GM03348 (cell line): ENCODE measurements at regions not wholly inside any gene's neighbourhood (a gene's known extent, or its start where the extent isn't known, plus 50 kb on each side); places are given as distances from the start of the nearest gene placed in this dataset.
"Not testable (repeated sequence)": the region's sequence is repeated elsewhere in the genome, so short reads cannot be mapped to it uniquely, and the experiment has no call there.

Source experiments
- DNase-seq: peaks from one replicate; pipeline ENCODE4 v3.0.0; 2012; ENCODE audit warnings: low spot score

DNA sequence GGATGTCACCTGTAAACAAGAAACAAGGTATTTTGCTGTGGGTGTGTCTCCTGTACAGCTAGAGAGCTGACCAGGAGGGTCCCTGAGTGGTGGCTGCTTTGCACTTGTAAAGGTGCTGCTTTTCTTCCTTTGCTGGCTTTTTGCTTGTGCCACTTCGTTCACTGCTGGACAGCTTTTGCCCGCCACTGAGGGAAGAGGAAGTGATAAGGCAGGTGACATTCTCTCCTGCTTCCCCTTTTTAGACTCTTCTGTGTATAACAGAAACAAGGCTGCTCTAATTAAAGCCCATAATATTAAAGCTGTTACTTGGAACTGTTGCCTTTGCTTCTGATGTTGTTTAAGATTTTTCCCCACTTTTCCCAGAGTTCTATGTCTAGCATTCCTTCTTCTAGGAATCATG lies 218.6 kb upstream of the TSPY4 start:
- DNase-seq, result no peak

DNA sequence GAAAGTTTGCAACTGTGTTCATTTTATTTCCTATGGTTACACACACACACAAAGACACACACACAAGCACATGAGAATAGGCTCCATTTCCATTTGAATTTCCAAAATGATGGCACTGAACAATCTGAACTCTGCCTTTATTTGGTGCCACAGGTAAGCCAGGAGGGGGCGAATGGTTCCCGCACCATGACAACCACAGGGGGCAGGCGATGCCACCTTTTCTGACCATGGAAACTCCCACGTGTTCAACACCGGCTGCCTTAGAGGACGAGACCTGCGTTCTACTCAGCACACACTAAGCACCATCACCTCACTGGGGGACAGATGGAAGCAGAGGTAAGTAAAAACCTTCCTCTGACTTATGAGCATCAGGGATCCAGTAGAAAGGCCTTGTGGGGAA lies 212.6 kb upstream of the TSPY4 start:
- DNase-seq, result no peak

DNA sequence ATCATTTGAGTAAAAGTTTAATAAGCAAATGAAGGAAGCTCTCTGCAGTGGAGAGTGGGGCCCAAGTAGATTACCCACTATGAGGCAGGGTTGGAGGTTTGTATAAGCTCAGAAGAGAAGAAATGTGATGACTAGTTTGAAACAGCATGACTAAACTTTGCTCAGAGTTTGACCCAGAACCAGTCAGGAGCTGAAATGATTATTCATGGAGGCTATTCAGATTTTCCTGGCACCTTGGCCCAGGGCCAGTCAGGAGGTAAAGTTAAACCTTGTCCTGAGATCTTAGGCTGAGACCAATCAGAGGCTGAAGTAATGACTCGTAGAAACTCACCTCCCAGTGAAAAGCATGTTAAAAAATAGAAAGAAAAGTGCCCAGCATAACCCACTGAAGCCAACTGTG lies 210.7 kb upstream of the TSPY4 start:
- peak; percentile 6 for DNase-seq

DNA sequence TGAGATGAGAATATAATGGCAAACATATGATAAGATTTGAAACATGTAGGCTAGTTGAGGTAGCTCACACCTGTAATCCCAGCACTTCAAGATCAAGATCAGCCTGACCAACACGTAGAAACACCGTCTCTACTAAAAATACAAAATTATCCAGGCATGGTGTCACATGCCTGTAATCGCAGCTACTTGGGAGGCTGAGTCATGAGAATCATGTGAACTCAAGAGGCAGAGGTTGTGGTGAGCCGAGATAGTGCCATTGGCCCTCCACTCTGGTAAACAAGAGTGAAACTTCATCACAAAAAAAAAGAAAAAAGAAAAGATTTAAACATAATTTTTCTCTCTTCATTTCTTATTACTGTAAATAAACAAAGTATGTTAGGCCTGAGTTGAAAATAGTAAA lies 193.9 kb upstream of the TSPY4 start:
- DNase-seq, result not testable (repeated sequence)

DNA sequence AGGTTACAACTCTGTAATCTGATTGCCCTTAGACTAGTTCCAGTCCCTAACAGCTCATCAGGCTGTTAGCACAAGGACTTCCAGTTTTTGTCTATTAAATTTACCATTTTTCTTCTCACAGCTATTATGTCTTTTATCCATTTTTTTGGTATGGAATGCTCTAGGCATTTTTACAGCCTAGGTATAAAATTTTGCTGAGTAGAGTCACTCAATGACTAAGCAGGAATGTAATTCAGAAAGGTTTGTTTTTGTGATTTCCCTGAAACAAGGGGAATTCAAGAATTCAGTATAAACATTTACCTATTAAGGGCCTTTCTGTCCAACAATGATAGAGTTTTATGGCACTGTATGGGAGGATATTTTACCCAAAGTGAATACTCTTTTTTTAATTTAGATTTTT lies 182.7 kb upstream of the TSPY4 start:
- not testable (repeated sequence) for DNase-seq

DNA sequence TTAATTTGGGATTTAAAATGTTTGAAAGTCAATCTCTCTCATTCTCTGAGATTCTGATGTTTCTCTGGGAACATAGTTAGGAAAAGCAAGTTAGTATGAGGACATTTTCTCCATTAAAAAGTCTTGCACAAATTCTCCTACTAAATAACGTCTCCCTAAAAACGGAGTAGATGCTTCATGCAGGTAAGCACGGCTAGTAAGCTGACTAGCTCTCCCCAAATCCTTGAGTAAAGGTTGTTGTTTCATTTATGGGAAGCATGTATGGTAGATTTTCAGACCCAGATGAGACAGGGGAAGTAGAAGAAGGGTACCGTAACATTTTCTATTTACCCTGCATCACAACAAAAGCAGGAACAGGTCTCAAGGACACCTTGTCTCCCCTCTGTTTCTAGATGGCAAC lies 181.5 kb upstream of the TSPY4 start:
- DNase-seq, result no peak

DNA sequence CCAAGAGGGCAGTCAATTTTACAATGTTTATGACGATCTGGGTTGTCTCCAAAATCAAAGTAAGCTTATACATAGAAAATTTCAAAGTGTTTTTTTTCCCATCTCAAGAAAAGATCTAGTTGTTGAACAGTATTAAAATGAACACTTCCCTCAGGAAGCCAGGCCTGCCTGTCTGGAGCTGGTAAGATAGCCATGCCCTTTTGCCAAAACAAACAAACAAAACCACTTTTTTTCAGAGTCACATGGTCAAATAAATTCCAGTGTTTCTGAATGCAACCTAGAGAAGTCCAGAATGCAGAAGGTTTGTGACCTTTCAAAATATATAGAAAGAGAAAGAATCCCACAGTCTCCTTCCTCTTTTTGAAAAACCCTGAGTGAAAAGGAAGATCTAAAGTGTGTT lies 178.6 kb upstream of the TSPY4 start:
- DNase-seq, result no peak

DNA sequence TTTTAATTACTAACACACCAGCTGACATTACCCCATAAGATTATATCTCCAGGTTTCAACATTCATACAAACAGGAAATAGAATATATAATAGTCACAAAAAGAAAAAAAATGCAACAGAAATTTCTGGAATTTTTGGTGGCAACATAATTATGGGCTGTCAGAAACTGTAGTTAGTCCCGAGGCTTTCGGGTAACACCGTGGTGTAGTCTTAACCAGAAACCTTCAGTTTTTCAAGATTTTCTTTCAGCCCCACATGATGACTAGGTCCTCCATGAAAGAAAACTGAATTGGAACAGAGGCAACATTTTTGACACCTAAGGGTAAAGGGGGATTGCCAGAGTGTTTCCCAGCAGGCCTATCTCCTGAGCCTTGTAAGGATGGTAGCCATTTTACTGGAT lies 176.9 kb upstream of the TSPY4 start:
- not testable (repeated sequence) for DNase-seq

DNA sequence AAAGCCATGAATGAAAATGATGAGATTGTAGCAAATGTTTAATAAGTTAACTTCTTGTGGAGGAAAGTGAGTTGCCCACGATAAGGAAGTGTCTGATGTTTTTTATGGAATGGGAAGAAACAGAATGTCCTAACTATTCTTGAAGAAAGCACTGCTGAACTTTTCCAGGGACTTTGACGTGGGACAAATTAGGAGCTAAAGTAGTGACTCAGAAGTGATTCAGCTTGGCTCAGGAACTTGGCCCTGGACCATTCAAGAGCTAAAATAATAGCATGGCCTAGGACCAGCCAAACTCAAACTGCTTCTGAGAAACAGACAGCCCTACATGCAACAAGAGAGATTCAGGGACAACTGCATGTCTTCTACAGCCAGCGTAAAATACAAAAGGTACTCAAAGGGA lies 176.3 kb upstream of the TSPY4 start:
- DNase-seq, result not testable (repeated sequence)

DNA sequence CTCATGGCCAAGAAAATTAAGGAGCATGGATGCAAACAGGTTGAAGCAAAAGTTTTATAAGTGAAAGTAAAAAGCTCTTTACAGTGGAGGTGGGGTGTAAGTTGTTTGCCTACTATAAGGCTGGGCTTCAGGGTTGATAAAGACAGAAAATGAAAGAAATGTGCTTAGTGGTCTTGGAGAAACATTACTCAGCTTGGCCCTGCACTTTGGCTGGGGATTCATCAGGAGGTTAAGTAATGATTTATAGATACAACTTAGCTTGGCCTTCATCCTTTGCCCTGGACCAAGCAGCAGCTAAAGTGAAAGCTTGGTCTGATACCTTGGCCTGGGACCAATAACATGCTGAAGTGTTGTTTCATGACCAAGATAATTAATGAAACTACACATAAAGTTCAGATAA lies 175.3 kb upstream of the TSPY4 start:
- not testable (repeated sequence) for DNase-seq

DNA sequence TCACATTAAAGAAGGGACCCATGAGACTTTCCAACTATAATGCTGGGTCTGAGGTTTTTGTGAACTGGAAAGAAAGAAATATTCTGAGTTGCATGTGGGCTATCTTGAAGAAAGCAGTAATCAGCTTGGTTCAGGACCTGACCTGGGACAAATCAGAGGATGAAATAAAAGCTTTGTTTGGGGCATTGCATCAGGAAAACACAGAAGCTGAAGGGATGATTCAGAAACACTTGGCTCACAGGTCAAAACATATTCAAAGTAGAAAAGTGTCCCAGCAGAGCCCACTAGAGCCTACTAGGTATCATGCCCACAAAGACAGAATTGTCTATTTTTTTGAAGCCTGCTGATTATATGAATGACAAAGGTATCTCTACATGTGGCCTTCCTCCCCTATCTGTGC lies 174.8 kb upstream of the TSPY4 start:
- DNase-seq, result not testable (repeated sequence)

DNA sequence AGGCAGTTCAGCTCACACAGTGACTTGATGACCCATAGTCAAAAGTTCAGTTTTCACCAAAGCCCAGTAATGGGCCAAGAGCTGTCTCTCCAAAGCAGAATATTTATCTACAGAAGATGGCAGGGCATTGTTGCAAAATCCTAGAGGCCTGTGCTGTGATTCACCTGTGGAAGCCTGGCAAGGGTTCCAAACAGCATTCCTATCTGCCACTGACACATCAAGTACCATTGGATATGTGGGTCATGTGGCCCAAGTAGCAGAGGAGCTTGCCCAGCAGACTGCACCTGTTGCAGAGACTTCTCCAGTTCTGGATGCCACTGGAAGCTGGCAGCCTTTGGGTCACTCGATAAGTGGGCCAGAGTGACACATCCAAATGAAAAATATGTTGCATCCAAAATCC lies 159.6 kb upstream of the TSPY4 start:
- not testable (repeated sequence) for DNase-seq

DNA sequence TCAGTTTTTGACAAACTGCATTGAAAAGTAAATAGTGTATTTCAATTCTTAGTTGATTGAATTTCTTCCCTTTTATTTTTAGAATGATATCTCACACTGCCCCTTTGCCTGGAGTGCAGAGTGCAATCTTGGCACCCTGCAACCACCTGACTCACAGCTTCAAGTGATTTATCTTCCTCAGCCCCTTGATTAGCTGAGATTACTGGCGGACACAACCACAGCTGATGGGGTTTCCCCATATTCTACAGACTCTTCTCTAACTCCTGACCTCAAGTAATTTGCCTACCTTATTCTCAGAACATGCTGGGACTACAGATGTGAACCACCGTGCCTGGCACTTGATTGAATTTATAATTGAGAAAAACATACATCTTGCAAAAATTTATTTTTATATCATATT lies 152.4 kb upstream of the TSPY4 start:
- DNase-seq, result not testable (repeated sequence)

DNA sequence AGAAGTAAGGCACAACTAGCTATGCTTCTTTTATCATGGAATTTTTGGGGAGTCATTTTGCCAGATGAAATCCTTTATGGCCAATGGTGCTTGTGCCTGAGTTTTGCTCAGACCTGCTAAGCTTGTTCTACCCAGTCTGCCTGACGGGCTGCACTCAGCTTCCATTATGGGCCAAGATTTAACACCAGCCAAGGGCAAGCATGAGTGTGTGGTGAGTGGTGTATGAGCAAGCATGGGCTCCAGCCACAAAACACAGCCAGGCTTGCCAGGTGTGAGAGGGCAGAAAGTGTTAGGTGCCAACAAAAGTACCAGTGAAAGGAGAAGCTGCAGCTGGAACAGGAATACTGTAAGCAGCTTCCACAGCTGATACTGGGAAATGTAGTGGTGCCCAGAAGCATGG lies 130.2 kb upstream of the TSPY4 start:
- DNase-seq, result not testable (repeated sequence)

DNA sequence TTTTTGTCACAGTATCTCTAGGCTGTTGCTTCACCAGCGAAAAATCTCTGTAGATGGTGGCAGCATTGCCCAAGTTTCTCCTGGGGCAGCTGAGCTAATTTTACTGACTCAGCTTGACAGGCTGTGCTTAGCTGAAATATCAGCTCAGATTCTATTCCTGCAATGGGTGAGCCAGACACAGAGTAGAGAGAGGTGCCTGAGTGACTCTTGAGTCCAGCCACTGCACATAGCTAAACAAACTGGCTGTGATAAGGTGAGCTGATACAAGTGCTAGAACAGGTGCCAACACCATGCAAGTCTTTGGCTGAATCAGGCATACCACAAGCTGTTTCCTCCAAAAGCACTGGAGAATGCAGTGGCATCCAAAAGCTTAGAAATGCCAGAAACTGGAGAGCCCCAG lies 110.9 kb upstream of the TSPY4 start:
- no peak for DNase-seq

DNA sequence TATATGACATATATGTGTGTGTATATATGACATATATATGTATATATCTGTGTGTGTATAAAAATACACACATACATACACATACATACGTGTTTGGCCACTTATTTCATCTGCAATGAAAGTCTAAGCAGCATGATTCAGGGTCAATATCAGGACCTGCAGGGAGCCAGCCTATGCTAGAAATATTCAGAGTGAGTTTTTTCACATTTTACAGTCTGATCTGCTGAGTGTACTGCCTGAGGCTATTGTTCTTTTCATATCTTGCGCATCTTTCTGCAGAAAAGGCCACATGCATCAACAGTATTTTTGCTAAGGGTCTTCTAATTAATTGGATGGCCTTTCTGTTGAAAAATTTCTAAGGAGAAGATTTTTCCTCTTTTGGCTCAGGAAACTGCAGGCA lies 80.0 kb upstream of the TSPY4 start:
- DNase-seq, result no peak

DNA sequence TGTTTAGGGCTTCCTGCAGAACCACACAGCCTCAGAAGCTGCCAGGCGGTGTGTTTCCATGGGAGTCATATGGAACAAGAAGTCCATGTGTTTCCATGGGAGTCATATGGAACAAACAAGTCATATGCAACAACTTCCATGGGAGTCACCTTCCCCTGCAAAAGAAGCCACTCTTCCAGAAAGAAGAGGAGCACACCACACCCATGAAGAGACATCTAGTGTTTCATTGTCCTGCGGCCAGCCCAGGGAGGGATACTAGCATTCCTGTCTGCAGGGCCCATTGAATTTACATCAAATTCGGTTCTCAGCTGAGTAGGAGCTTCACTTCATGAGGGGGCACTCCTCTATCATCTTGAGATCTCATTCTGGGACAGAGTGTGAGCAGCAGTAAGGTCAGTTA lies 79.5 kb upstream of the TSPY4 start:
- DNase-seq, result no peak

DNA sequence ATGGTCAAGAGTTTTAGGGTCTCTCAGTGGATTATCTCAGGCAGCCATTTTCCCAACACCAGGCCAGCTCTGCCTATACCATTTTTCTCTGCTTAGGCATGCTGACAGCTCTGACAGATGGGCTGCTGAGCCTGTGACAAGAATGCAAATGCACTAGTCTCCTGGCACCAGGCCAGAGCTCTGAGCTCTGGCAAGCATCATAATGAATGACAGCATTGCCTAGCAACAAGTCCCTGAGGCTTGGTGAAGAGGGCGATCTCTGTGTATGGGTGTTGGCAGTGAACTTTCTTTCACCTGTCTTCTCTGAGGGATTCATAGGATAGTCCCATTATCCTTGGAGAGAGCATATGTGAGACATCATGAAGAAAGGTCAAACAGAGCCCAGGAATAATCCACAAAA lies 77.9 kb upstream of the TSPY4 start:
- no peak for DNase-seq

DNA sequence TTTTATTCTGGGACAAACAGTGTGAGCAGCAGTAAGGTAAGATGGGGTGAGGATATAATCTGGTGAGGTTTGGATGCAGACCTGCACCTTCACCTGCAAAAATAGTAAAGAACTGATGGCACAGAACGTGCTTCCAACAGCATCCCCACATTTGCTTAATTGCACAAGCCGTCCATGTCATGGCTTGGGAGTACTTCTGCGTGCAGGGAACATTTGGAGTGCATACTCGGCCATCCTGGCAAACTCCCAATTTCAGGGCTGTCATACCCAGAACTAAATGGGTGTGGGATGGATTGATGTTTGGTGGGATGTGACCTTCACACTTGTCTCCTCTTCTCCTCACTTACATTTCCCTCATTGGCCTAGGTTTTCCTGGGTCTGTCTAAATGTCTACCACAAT lies 76.8 kb upstream of the TSPY4 start:
- no peak for DNase-seq

DNA sequence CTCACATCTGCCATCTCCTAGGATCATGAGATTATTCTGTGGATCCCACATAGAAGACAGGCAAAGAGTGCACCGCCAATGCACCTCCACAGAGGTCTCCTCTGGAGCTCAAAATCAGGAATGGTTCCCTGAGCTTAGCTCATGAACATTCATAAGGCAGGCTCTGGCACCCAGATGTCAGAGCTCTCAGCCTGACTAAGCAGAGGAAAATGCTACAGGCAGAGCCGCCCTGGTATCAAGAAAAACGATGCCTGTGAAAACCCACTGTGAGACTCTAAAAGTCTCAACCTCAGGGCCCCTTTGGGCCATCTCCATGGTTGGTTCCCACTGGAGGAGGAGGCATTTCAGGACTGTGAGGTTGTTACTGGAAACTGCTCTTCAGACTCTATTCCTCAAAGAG lies 71.7 kb upstream of the TSPY4 start:
- DNase-seq, result peak; percentile 16

DNA sequence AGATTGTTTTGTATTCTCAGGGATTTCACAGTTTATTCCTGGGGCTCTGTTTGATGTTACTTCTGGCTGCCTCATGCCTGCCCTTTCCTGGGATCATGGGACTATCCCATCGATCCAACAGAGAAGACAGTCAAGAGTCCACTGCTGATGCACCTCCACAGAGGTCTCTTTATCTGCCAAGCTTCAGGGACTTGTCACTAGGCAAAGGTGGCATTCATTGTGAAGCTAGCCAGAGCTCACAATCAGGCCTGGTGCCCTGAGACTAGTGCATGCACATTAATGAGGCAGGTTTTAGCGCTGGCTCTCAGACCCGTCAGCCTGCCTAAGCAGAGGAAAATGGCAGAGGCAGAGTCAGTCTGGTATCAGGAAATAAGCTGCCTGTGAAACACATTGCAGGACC lies 66.9 kb upstream of the TSPY4 start:
- DNase-seq, result not testable (repeated sequence)

DNA sequence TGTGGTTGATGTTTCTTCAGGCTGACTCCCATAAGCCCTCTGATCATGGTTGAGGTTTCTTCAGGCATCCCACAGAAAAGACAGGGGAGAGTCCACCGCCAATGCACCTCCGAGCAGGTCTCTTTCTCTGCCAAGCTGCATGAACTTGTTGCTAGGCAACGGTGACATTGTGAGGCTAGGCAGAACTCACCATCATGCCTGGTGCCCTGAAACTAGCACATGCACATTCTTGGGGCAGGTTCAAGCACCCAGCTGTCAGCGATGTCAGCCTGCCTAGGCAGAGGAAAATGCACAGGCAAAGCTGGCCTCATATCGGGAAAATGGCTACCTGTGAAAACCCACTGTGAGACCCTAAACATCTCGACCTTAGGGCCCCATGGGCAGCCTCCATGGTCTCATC lies 64.4 kb upstream of the TSPY4 start:
- not testable (repeated sequence) for DNase-seq

DNA sequence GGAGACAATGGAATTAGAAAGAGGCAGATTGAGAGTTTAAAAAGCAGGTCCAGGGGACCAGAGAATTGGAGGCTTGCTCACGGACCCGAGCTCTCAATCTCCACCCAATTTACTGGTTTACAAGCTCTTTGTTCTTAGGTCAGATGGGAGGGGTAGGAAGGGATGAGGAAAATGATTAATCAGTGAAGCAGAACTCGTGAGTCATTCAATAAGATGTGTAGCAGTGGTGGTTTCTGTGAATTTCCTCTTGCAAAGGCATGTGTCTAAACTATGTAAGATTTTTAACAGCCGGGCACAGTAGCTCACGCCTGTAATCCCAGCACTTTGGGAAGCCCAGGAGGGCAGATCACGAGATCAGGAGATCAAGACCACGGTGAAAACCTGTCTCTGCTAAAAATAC lies 58.4 kb upstream of the TSPY4 start:
- DNase-seq, result not testable (repeated sequence)
